ENCODE measurements at regions not wholly inside any gene's neighbourhood (a gene's known extent, or its start where the extent isn't known, plus 50 kb on each side); places are given as distances from the start of the nearest gene placed in this dataset.

GRCh38 chr5:29853711-29854220, 1339.7 kb upstream of the CDH6 start:
- TF ChIP-seq, protein P1, sequence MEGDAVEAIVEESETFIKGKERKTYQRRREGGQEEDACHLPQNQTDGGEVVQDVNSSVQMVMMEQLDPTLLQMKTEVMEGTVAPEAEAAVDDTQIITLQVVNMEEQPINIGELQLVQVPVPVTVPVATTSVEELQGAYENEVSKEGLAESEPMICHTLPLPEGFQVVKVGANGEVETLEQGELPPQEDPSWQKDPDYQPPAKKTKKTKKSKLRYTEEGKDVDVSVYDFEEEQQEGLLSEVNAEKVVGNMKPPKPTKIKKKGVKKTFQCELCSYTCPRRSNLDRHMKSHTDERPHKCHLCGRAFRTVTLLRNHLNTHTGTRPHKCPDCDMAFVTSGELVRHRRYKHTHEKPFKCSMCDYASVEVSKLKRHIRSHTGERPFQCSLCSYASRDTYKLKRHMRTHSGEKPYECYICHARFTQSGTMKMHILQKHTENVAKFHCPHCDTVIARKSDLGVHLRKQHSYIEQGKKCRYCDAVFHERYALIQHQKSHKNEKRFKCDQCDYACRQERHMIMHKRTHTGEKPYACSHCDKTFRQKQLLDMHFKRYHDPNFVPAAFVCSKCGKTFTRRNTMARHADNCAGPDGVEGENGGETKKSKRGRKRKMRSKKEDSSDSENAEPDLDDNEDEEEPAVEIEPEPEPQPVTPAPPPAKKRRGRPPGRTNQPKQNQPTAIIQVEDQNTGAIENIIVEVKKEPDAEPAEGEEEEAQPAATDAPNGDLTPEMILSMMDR (conservative IDR thresholded peaks at IDR 0.05; ENCODE audit: low read depth, low read length): no peak
- Histone ChIP-seq H3K4me1 (ENCODE audit: low read depth, poor library complexity, severe bottlenecking) (no peaks in the 10 kb centered on the region), H3K36me3 (ENCODE audit: insufficient read depth) (no peaks in the 10 kb centered on the region), H3K27ac (no peak overlapping the region), H3K4me2 (no peak overlapping the region), H2AFZ (ENCODE audit: low read depth) (no peak overlapping the region), H3K27me3 (ENCODE audit: insufficient read depth, low read depth) (no peaks in the 10 kb centered on the region), H3K79me2 (ENCODE audit: insufficient read depth, low read depth) (no peaks in the 10 kb centered on the region), H3K4me3 (IDR thresholded peaks at IDR 0.05; ENCODE audit: insufficient read depth, low read depth, low read length) (no peak overlapping the region), H3K9ac (no peak overlapping the region), H4K20me1 (ENCODE audit: insufficient read depth) (no peaks in the 10 kb centered on the region)

DNA sequence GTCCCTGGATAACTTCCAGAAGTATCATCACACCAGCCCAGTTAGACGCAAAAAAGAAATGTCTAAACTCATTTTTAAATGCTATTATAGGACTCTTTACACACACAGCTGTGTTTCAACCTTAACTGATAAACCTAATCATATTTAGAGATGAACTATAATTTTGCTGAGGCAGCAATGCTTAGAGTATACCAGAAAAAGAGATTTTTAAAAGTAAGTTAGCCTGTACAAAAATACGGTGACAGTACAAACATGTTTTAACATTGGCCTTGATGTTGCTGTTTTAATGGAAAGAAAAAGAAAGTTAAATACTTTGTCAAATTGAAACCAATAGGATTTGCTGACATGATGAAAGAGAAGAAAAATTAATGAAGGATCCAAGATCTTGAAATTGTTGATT, 1341.2 kb upstream of the CDH6 start:
- Histone ChIP-seq H3K36me3 (ENCODE audit: insufficient read depth) (no peaks in the 10 kb centered on the region), H3K27me3 (ENCODE audit: insufficient read depth, low read depth) (no peaks in the 10 kb centered on the region), H4K20me1 (ENCODE audit: insufficient read depth) (no peaks in the 10 kb centered on the region), H3K9ac (no peak overlapping the region), H3K4me2 (no peak overlapping the region), H2AFZ (ENCODE audit: low read depth) (no peak overlapping the region), H3K4me1 (ENCODE audit: low read depth, poor library complexity, severe bottlenecking) (no peaks in the 10 kb centered on the region), H3K79me2 (ENCODE audit: insufficient read depth, low read depth) (no peaks in the 10 kb centered on the region), H3K27ac (no peak overlapping the region), H3K4me3 (IDR thresholded peaks at IDR 0.05; ENCODE audit: insufficient read depth, low read depth, low read length) (no peak overlapping the region)
- TF ChIP-seq, protein P1 (conservative IDR thresholded peaks at IDR 0.05; ENCODE audit: low read depth, low read length): no peak

DNA sequence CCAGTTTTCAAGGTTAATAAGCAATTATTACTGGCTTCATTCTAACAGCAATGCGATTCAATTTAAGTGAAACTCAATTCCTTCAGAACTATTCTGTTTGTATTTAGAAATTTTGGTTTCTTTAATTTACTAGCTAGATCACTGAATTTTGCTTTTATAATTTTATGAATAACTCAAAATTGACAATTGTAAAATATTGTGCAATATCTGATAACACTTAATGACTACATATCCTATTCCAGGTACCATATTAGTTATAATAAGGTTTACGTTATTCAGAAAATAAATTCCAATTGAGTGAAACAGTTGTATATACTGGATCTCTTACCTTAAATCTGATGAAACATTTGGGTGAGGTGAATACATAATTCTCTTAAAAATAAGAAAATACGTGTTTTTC, 1348.3 kb upstream of the CDH6 start:
- no peak overlapping the region for H3K9ac ChIP-seq
- TF ChIP-seq, protein P1 (conservative IDR thresholded peaks at IDR 0.05; ENCODE audit: low read depth, low read length): no peak
- no peaks in the 10 kb centered on the region for H3K4me1 ChIP-seq (ENCODE audit: low read depth, poor library complexity, severe bottlenecking)

GRCh38 chr5:29833394-29833793, 1360.1 kb upstream of the CDH6 start:
- H3K9ac ChIP-seq: no peak overlapping the region
- H3K36me3 ChIP-seq (ENCODE audit: insufficient read depth): no peaks in the 10 kb centered on the region
- no peak overlapping the region for H2AFZ ChIP-seq (ENCODE audit: low read depth)
- no peak overlapping the region for H3K27ac ChIP-seq
- H3K27me3 ChIP-seq (ENCODE audit: insufficient read depth, low read depth): no peaks in the 10 kb centered on the region
- no peaks in the 10 kb centered on the region for H3K79me2 ChIP-seq (ENCODE audit: insufficient read depth, low read depth)
- H3K4me1 ChIP-seq (ENCODE audit: low read depth, poor library complexity, severe bottlenecking): no peaks in the 10 kb centered on the region
- no peak overlapping the region for H3K4me3 ChIP-seq (IDR thresholded peaks at IDR 0.05; ENCODE audit: insufficient read depth, low read depth, low read length)
- TF ChIP-seq, protein P1 (conservative IDR thresholded peaks at IDR 0.05; ENCODE audit: low read depth, low read length): no peak
- H4K20me1 ChIP-seq (ENCODE audit: insufficient read depth): no peaks in the 10 kb centered on the region
- H3K4me2 ChIP-seq: no peak overlapping the region

More for the DNA sequence above, 1348.3 kb upstream of the CDH6 start:
- Histone ChIP-seq H3K4me2 (no peak overlapping the region), H3K27ac (no peak overlapping the region), H3K27me3 (ENCODE audit: insufficient read depth, low read depth) (no peaks in the 10 kb centered on the region), H2AFZ (ENCODE audit: low read depth) (no peak overlapping the region), H3K36me3 (ENCODE audit: insufficient read depth) (no peaks in the 10 kb centered on the region), H3K79me2 (ENCODE audit: insufficient read depth, low read depth) (no peaks in the 10 kb centered on the region), H4K20me1 (ENCODE audit: insufficient read depth) (no peaks in the 10 kb centered on the region), H3K4me3 (IDR thresholded peaks at IDR 0.05; ENCODE audit: insufficient read depth, low read depth, low read length) (no peak overlapping the region)
